OCI-LY1 (cell line): ENCODE measurements at regions not wholly inside any gene's neighbourhood (a gene's known extent, or its start where the extent isn't known, plus 50 kb on each side); places are given as distances from the start of the nearest gene placed in this dataset.

Experiments used
- CTCF ChIP-seq: fragments of 200-600 bp; sonication (generic), shearing (Covaris generic); IDR thresholded peaks from 2 replicates; pipeline ENCODE4 v1.5.1; 2017; ENCODE audit warnings: mild to moderate bottlenecking, antibody characterized with exemption, low read length, moderate library complexity, mixed read lengths
- EZH2 ChIP-seq: fragments of 200-600 bp; sonication (generic), shearing (Covaris generic); IDR thresholded peaks from 2 replicates; pipeline ENCODE4 v1.8.0; 2017; ENCODE audit warnings: borderline replicate concordance, mixed run types, mild to moderate bottlenecking, antibody characterized with exemption, low read length, moderate library complexity, mixed read lengths

GRCh38 chr3:162776148-162776547 lies 1279.5 kb downstream of the OTOL1 start:
- TF ChIP-seq CTCF (no peak), EZH2 (no peak)
